DOHH2 (cell line): ENCODE measurements at regions not wholly inside any gene's neighbourhood (a gene's known extent, or its start where the extent isn't known, plus 50 kb on each side); places are given as distances from the start of the nearest gene placed in this dataset.

Experiments
- CTCF ChIP-seq: fragments of 200-600 bp; sonication (generic); IDR thresholded peaks from one replicate; pipeline ENCODE4 v1.5.1; 2014; ENCODE audit warnings: antibody characterized with exemption, mild to moderate bottlenecking, low read depth, low read length; ENCODE audit not compliant: poor library complexity, severe bottlenecking
- EZH2phosphoT487 ChIP-seq: fragments of 200-600 bp; sonication (generic); IDR thresholded peaks from 2 replicates; pipeline ENCODE4 v1.6.1; 2017; ENCODE audit warnings: borderline replicate concordance, mild to moderate bottlenecking, antibody characterized with exemption, low read length, moderate library complexity, mixed read lengths

GRCh38 chr20:60806824-60807223, 445.2 kb upstream of the CDH4 start:
- no peak for TF ChIP-seq CTCF
- no peak for TF ChIP-seq EZH2phosphoT487
